Prostate gland (tissue), 2 donors: ENCODE measurements at regions not wholly inside any gene's neighbourhood (a gene's known extent, or its start where the extent isn't known, plus 50 kb on each side); places are given as distances from the start of the nearest gene placed in this dataset.

Experiments used
- CTCF ChIP-seq, 4 experiments: fragments of 200-600 bp in 2 of 4; fragments of 450-650 bp in 2 of 4; sonication (generic) in 2 of 4; IDR thresholded peaks; 1 replicate in 3 of 4; 2 replicates in 1 of 4; pipeline ENCODE4 v1.5.1; 2016 to 2019; ENCODE audit warnings: antibody characterized with exemption in 4 of 4, mild to moderate bottlenecking in 2 of 4, moderate library complexity in 2 of 4
- POLR2A ChIP-seq: fragments of 450-650 bp; IDR thresholded peaks from one replicate; pipeline ENCODE4 v1.6.1; 2016; ENCODE audit warnings: antibody characterized with exemption, mild to moderate bottlenecking
- POLR2AphosphoS5 ChIP-seq: sonication (generic); formaldehyde crosslinking; IDR thresholded peaks from one replicate; pipeline ENCODE4 v1.6.1; 2017; ENCODE audit warnings: antibody characterized with exemption

- no peak for TF ChIP-seq CTCF (IDR thresholded peaks at IDR 0.05)
- no peak for TF ChIP-seq POLR2A
- TF ChIP-seq POLR2AphosphoS5 = no peak
Measured at GRCh38 chr20:11624704-11625103, 293.0 kb upstream of the BTBD3 start.
